Activated naive CD4-positive, alpha-beta T cell treated with anti-CD3 and anti-CD28 coated beads for 36 hours (primary cell): ENCODE measurements at regions not wholly inside any gene's neighbourhood (a gene's known extent, or its start where the extent isn't known, plus 50 kb on each side); places are given as distances from the start of the nearest gene placed in this dataset.

ENCODE experiments used
- CTCF ChIA-PET: fragments of 350-600 bp; sonication (Branson Sonifier 250); formaldehyde crosslinking; loops from one replicate; lab custom pipeline; 2021; ENCODE audit warnings: antibody characterized with exemption; lab: Charles Lee
- DNase-seq: peaks from one replicate; pipeline ENCODE4 v3.0.0-alpha.2; 2020
- H3K27ac Mint-ChIP-seq: one replicate; pipeline ENCODE4 v1.8.0; 2021; ENCODE audit warnings: mild to moderate bottlenecking, mixed read lengths
- H3K27me3 Mint-ChIP-seq: one replicate; pipeline ENCODE4 v1.8.0; 2021; ENCODE audit warnings: low read depth, mixed read lengths
- H3K36me3 Mint-ChIP-seq: one replicate; pipeline ENCODE4 v1.8.0; 2021; ENCODE audit warnings: low read depth, mixed read lengths
- H3K4me1 Mint-ChIP-seq: one replicate; pipeline ENCODE4 v1.8.0; 2021; ENCODE audit warnings: low read depth, mixed read lengths
- H3K4me3 Mint-ChIP-seq: one replicate; pipeline ENCODE4 v1.8.0; 2021; ENCODE audit warnings: mild to moderate bottlenecking, moderate library complexity, mixed read lengths
- H3K9me3 Mint-ChIP-seq: one replicate; pipeline ENCODE4 v1.8.0; 2021; ENCODE audit warnings: mixed read lengths
- intact Hi-C: fragments of 100-400 bp; cut with micrococcal nuclease; formaldehyde crosslinking; loops from one replicate; pipeline ENCODE4 v1.15.1; 2023

- DNase-seq = no peak
- Mint-ChIP-seq H3K36me3 (no peaks in the 10 kb centered on the region), H3K27ac (no peak overlapping the region), H3K4me3 (no peak overlapping the region), H3K9me3 (peaks cover 16% of the 10 kb centered on the region), H3K27me3 (no peaks in the 10 kb centered on the region), H3K4me1 (no peaks in the 10 kb centered on the region)
- intact Hi-C loops = no loop called here
- CTCF ChIA-PET = no interaction called here
These were observed 495.8 kb upstream of the ACVR2A start for GRCh38 chr2:147348931-147349555.

- intact Hi-C loops = no loop called here
- Mint-ChIP-seq H3K36me3 (no peaks in the 10 kb centered on the region), H3K9me3 (peaks cover 17% of the 10 kb centered on the region), H3K27ac (no peak overlapping the region), H3K4me3 (no peak overlapping the region), H3K4me1 (no peaks in the 10 kb centered on the region), H3K27me3 (no peaks in the 10 kb centered on the region)
- CTCF ChIA-PET = no interaction called here
- DNase-seq = no peak
These were observed 498.7 kb upstream of the ACVR2A start for GRCh38 chr2:147346142-147346541.

- Mint-ChIP-seq H3K27me3 (no peaks in the 10 kb centered on the region), H3K36me3 (no peaks in the 10 kb centered on the region), H3K9me3 (peaks cover 17% of the 10 kb centered on the region), H3K27ac (no peak overlapping the region), H3K4me1 (no peaks in the 10 kb centered on the region), H3K4me3 (no peak overlapping the region)
- CTCF ChIA-PET = no interaction called here
- intact Hi-C loops = no loop called here
- no peak for DNase-seq
These were observed 499.6 kb upstream of the ACVR2A start for GRCh38 chr2:147345246-147345645.

- H3K9me3 Mint-ChIP-seq = peaks cover 17% of the 10 kb centered on the region
- CTCF ChIA-PET = no interaction called here
- no peaks in the 10 kb centered on the region for H3K36me3 Mint-ChIP-seq
- no peak overlapping the region for H3K27ac Mint-ChIP-seq
- no peaks in the 10 kb centered on the region for H3K27me3 Mint-ChIP-seq
- DNase-seq = no peak
- intact Hi-C loops = no loop called here
- no peaks in the 10 kb centered on the region for H3K4me1 Mint-ChIP-seq
- no peak overlapping the region for H3K4me3 Mint-ChIP-seq
These were observed 502.5 kb upstream of the ACVR2A start for GRCh38 chr2:147342329-147342728.

- CTCF ChIA-PET = interaction anchor here (0.5 to 2.1 kb wide), 16 partner anchors 8 to 581 kb away, joined by 3 to 12 read pairs (median 3); no protein-coding TSS in a partner anchor
- no peak overlapping the region for H3K4me3 Mint-ChIP-seq
- H3K9me3 Mint-ChIP-seq = peaks cover 2% of the 10 kb centered on the region
- no peak overlapping the region for H3K27ac Mint-ChIP-seq
- no peaks in the 10 kb centered on the region for H3K27me3 Mint-ChIP-seq
- no peaks in the 10 kb centered on the region for H3K36me3 Mint-ChIP-seq
- intact Hi-C loops = loop anchor here (1.0 to 2.0 kb wide), 4 partner anchors 44 to 579 kb away; no protein-coding TSS in a partner anchor
- DNase-seq = peak; percentile 68
- peaks cover 13% of the 10 kb centered on the region for H3K4me1 Mint-ChIP-seq
These were observed 512.9 kb upstream of the ACVR2A start for GRCh38 chr2:147331790-147332419.

- Mint-ChIP-seq H3K36me3 (no peaks in the 10 kb centered on the region), H3K27ac (peak overlapping the region; percentile 41), H3K4me1 (peaks cover 17% of the 10 kb centered on the region), H3K27me3 (no peaks in the 10 kb centered on the region), H3K4me3 (no peak overlapping the region), H3K9me3 (peaks cover 2% of the 10 kb centered on the region)
- CTCF ChIA-PET = interaction anchor here (0.8 to 1.8 kb wide), 7 partner anchors 9 to 582 kb away, joined by 3 to 9 read pairs (median 3); no protein-coding TSS in a partner anchor
- intact Hi-C loops = no loop called here
- DNase-seq = no peak
These were observed 513.9 kb upstream of the ACVR2A start for GRCh38 chr2:147330925-147331324.

GRCh38 chr2:147327613-147328012, 517.2 kb upstream of the ACVR2A start:
- DNase-seq = peak; percentile 49
- CTCF ChIA-PET = interaction anchor here (0.9 kb wide), 1 partner anchor 243 kb away, joined by 4 read pairs; no protein-coding TSS in a partner anchor
- H3K4me3 Mint-ChIP-seq = peak overlapping the region; percentile 24

GRCh38 chr2:147325990-147326389, 518.8 kb upstream of the ACVR2A start:
- Mint-ChIP-seq H3K4me1 (peaks cover 12% of the 10 kb centered on the region), H3K36me3 (no peaks in the 10 kb centered on the region), H3K27ac (peak overlapping the region; percentile 46), H3K9me3 (peaks cover 7% of the 10 kb centered on the region), H3K27me3 (no peaks in the 10 kb centered on the region), H3K4me3 (no peak overlapping the region)
- intact Hi-C loops = loop anchor here (5.0 kb wide), 1 partner anchor 144 kb away; no protein-coding TSS in a partner anchor
- CTCF ChIA-PET = no interaction called here
- no peak for DNase-seq

More at GRCh38 chr2:147327613-147328012, 517.2 kb upstream of the ACVR2A start:
- Mint-ChIP-seq H3K27me3 (no peaks in the 10 kb centered on the region), H3K27ac (peak overlapping the region; percentile 82), H3K36me3 (no peaks in the 10 kb centered on the region), H3K9me3 (no peaks in the 10 kb centered on the region), H3K4me1 (peaks cover 17% of the 10 kb centered on the region)
- intact Hi-C loops = loop anchor here (1.0 to 5.0 kb wide), 2 partner anchors 33 to 145 kb away; no protein-coding TSS in a partner anchor

GRCh38 chr2:147320146-147320545, 524.7 kb upstream of the ACVR2A start:
- H3K4me1 Mint-ChIP-seq = no peaks in the 10 kb centered on the region
- H3K27me3 Mint-ChIP-seq = no peaks in the 10 kb centered on the region
- CTCF ChIA-PET = no interaction called here
- H3K4me3 Mint-ChIP-seq = no peak overlapping the region
- no peak overlapping the region for H3K27ac Mint-ChIP-seq
- H3K9me3 Mint-ChIP-seq = peaks cover 41% of the 10 kb centered on the region
- intact Hi-C loops = no loop called here
- no peak for DNase-seq
- peaks cover 5% of the 10 kb centered on the region for H3K36me3 Mint-ChIP-seq

- intact Hi-C loops = no loop called here
- Mint-ChIP-seq H3K4me1 (peaks cover 4% of the 10 kb centered on the region), H3K36me3 (no peaks in the 10 kb centered on the region), H3K27me3 (no peaks in the 10 kb centered on the region), H3K27ac (peak overlapping the region; percentile 53), H3K9me3 (no peaks in the 10 kb centered on the region), H3K4me3 (no peak overlapping the region)
- CTCF ChIA-PET = no interaction called here
- no peak for DNase-seq
These were observed 533.8 kb upstream of the ACVR2A start for GRCh38 chr2:147311058-147311430.

- Mint-ChIP-seq H3K9me3 (no peaks in the 10 kb centered on the region), H3K4me1 (peaks cover 4% of the 10 kb centered on the region), H3K4me3 (no peak overlapping the region), H3K27ac (peak overlapping the region; percentile 53), H3K27me3 (no peaks in the 10 kb centered on the region), H3K36me3 (no peaks in the 10 kb centered on the region)
- no peak for DNase-seq
- CTCF ChIA-PET = no interaction called here
- intact Hi-C loops = loop anchor here (1.0 kb wide), 1 partner anchor 12 kb away; no protein-coding TSS in a partner anchor
These were observed 534.3 kb upstream of the ACVR2A start for GRCh38 chr2:147310335-147311057.

GRCh38 chr2:147297820-147298219, 547.0 kb upstream of the ACVR2A start:
- CTCF ChIA-PET = interaction anchor here (0.6 to 1.7 kb wide), 2 partner anchors 33 to 321 kb away, joined by 4 to 5 read pairs; no protein-coding TSS in a partner anchor
- DNase-seq = peak; percentile 45
- peaks cover 58% of the 10 kb centered on the region for H3K4me1 Mint-ChIP-seq
- H3K4me3 Mint-ChIP-seq = no peak overlapping the region
- intact Hi-C loops = loop anchor here (1.0 to 10.0 kb wide), 6 partner anchors 12 to 1347 kb away; partner anchors contain the start of genes ACVR2A and EPC2
- no peaks in the 10 kb centered on the region for H3K36me3 Mint-ChIP-seq
- H3K9me3 Mint-ChIP-seq = no peaks in the 10 kb centered on the region
- peak overlapping the region; percentile 86 for H3K27ac Mint-ChIP-seq
- no peaks in the 10 kb centered on the region for H3K27me3 Mint-ChIP-seq
